GM10248 (cell line): ENCODE measurements at regions not wholly inside any gene's neighbourhood (a gene's known extent, or its start where the extent isn't known, plus 50 kb on each side); places are given as distances from the start of the nearest gene placed in this dataset.
"Not testable (repeated sequence)": the region's sequence is repeated elsewhere in the genome, so short reads cannot be mapped to it uniquely, and the experiment has no call there.

Source experiments
- CTCF ChIA-PET: fragments of 300-600 bp; sonication (Branson Sonifier 250); formaldehyde crosslinking; extraction: SDS; loops from one replicate; lab custom pipeline; 2021; ENCODE audit warnings: antibody characterized with exemption; lab: Yijun Ruan, JAX
- POLR2A ChIA-PET: fragments of 350-650 bp; sonication (Branson Sonifier 250); formaldehyde crosslinking; extraction: SDS; loops from one replicate; lab custom pipeline; 2020; ENCODE audit warnings: antibody characterized with exemption; lab: Yijun Ruan, JAX
- DNase-seq: peaks from one replicate; pipeline ENCODE4 v3.0.0; 2012; ENCODE audit errors: extremely low spot score
- CTCF ChIP-seq: IDR thresholded peaks from 2 replicates; pipeline ENCODE4 v1.5.1; 2012; ENCODE audit warnings: mild to moderate bottlenecking, low read depth; ENCODE audit errors: extremely low read depth, missing control alignments, control extremely low read depth

GRCh38 chr12:127803545-127803944 is 463.4 kb upstream of the TMEM132C start:
- no peak for TF ChIP-seq CTCF
- POLR2A ChIA-PET: no interaction called here
- DNase-seq: no peak
- CTCF ChIA-PET: no interaction called here

- POLR2A ChIA-PET: no interaction called here
- DNase-seq: no peak
- CTCF ChIA-PET: interaction anchor here (1.0 kb wide), 1 partner anchor 9 kb away, joined by 3 read pairs; no protein-coding TSS in a partner anchor
- TF ChIP-seq CTCF: no peak
These were observed 457.7 kb upstream of the TMEM132C start for GRCh38 chr12:127809275-127809674.

- ChIA-PET CTCF (interaction anchor here (1.0 kb wide), 1 partner anchor 10 kb away, joined by 3 read pairs; no protein-coding TSS in a partner anchor), POLR2A (no interaction called here)
- DNase-seq: no peak
- TF ChIP-seq CTCF: no peak
These were observed 456.9 kb upstream of the TMEM132C start for GRCh38 chr12:127810041-127810440.

- CTCF ChIA-PET: interaction anchor here (1.0 kb wide), 1 partner anchor 10 kb away, joined by 3 read pairs; no protein-coding TSS in a partner anchor
- DNase-seq, POLR2A ChIA-PET: not testable (repeated sequence)
These were observed 456.5 kb upstream of the TMEM132C start for GRCh38 chr12:127810459-127810858.

- ChIA-PET POLR2A (no interaction called here), CTCF (no interaction called here)
- no peak for TF ChIP-seq CTCF
- no peak for DNase-seq
These were observed 455.0 kb upstream of the TMEM132C start for GRCh38 chr12:127811988-127812387.

GRCh38 chr12:127813147-127813546 is 453.8 kb upstream of the TMEM132C start:
- POLR2A ChIA-PET: no interaction called here
- no peak for TF ChIP-seq CTCF
- no peak for DNase-seq
- CTCF ChIA-PET: no interaction called here

- DNase-seq: no peak
- POLR2A ChIA-PET: no interaction called here
- CTCF ChIA-PET: no interaction called here
- no peak for TF ChIP-seq CTCF
These were observed 447.9 kb upstream of the TMEM132C start for GRCh38 chr12:127819056-127819455.
